GM18873 (cell line): ENCODE measurements at regions not wholly inside any gene's neighbourhood (a gene's known extent, or its start where the extent isn't known, plus 50 kb on each side); places are given as distances from the start of the nearest gene placed in this dataset.
"Not testable (repeated sequence)": the region's sequence is repeated elsewhere in the genome, so short reads cannot be mapped to it uniquely, and the experiment has no call there.

Source experiments
- ATAC-seq: cut with Tn5 transposase; IDR thresholded peaks from one replicate; pipeline ENCODE4 v1.9.1; 2021; ENCODE audit warnings: mild to moderate bottlenecking, moderate library complexity, moderate number of reproducible peaks; ENCODE audit not compliant: unreplicated experiment, low FRiP score

DNA sequence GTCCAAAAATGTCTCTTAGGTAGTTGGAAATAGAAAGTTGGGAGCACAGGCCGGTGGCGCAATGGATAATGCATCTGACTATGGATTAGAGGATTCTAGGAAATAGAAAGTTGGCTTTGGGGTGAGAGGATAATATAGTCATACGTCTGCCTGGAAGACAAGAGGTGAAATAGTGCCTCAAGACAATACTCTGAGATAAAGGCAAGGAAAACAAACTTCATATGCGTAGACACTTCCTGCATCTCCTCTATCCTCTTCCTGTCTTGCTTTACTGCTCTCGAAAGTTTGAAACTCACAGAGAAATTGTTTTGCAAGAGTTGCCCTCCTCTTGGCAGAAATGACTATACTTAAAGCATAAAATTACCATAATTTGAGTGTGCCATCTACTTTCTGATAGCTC, 153.2 kb upstream of the FBXL7 start:
- ATAC-seq = no peak

DNA sequence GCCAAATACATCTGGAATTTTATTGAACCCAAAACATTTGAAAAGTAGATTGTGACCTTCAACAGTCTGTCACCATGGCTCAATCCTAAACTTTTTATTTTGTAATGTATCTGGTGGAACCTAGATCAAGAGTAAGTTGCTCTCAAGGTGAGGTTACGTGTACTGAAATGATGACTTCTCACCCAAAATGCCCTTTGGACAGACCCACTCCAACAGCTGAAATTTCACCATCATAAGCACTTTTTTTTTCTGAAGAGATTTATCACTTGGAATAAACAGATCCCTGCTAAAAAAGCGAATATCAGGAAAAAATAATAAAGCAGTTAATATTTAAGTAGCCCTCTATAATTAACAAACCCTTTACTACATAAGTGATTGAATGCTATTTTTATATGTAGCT, 155.0 kb upstream of the FBXL7 start:
- no peak for ATAC-seq

- no peak for ATAC-seq
These were observed 161.4 kb upstream of the FBXL7 start for GRCh38 chr5:15338546-15338945.

GRCh38 chr5:15334551-15335266, 165.3 kb upstream of the FBXL7 start:
- no peak for ATAC-seq

- ATAC-seq = no peak
These were observed 166.9 kb upstream of the FBXL7 start for GRCh38 chr5:15333091-15333490.

DNA sequence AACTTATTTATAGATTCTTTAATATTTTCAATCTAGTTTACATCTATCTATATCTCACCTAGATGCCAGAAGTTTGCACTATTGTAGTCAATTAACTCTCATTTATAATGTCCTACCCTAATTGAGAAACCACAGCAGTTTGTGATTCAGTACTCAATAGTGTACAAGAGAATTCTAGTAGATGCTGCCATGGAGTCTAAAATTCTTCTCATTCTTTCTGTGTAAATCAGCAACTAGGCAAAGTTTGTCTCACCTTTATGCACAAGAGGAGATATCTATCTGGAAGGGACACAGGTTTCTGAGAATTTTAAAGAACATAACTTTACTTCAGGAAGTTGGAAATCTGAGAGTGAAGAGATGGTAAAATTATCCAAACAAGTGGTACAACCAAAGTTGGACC, 173.0 kb upstream of the FBXL7 start:
- ATAC-seq = no peak

DNA sequence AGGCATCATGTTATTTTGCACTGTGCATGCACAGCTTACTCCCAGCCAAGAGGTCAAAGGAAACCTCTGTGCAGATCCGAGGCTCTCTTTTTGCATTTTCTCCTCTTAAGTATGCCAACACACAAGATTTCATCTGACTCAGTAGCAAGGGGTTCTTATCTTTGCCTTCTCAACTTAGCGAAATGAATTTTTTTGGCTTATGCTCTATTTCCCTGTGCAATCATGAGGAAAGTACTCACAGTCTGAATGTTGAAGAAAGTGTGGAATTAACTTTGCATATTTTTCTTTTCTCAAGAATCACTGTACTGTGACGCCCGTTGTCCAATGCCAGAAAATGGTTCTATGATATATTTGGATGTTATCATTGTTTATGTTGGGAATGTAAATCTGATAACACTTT, 173.5 kb upstream of the FBXL7 start:
- no peak for ATAC-seq

DNA sequence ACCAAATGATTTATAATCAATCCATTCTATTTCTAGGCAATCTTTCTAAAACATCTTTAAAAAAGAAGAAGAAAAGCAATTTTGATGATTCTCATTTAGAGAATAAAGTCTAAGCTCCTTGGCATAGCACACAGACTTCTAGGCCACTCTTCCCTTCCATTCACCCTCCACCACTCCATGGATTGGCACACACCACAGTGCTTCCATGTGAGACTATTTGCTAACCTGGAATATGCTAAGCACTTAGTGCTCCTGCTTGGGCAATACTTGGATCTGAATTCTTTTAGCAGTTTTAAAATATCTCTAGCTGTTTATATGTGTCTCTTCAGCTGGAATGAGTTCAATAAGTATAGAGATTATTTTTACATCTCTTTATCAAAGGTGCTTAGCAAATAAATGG, 177.6 kb upstream of the FBXL7 start:
- no peak for ATAC-seq

- ATAC-seq = no peak
These were observed 178.2 kb upstream of the FBXL7 start for GRCh38 chr5:15321776-15322175.

DNA sequence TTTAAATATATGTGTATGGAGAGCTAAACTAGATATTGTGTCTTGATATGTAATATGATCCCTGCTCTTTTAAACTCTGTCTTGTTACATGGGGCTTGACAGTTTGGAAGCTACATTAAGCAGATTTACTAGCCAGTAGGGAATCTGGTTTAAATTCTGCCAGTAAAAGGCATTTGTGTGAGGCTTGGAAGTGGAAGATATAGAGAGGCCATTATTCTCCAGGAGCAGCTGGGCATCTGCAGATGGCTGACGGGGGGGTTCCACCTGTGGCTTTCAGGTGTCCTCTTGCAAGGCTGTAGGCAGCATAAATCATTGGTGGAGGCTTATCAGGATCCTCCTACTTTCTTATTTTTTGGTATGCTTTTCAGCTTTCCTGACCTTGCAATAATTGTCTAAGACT, 179.1 kb upstream of the FBXL7 start:
- no peak for ATAC-seq

DNA sequence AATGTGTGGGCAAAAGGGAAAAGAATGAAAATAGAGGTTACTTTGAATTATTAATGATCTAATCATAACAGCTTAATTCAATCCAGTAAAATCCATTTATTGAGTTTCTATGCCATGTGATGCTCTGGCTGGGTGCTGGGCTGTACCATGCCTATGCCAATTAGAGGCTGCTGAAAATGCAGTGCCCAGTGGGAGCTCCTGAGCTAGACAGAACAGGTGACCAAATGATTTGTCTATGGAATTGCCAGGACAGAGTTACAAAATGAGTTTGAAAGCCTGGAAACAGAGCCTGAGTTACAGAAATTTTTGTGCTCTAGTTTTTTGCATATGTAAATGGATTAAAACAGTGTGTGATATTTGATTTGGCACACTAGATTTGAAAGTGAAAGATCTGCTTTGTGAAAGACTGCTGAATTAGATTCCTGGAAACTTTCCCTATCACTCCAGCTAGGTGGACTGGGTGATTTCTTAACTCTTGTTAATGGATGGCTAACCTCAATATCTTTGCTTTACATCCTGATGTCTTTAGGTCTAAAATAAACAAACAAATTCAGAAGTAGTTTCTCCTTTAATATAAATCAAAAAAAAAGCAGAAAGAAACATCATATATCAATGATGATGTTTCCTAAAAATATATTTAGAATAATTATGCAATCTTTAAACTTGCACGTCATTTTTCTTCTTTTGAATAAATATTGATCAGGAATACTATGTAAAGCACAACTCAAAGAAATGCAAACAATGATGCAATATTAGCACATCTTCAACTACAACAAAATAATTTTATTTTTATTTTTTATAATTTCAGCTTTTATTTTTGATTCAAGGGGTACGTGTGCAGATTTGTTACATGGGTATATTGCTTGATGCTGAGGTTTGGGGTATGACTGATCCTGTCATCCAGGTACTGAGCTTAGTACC, 194.8 kb upstream of the FBXL7 start:
- ATAC-seq = no peak

DNA sequence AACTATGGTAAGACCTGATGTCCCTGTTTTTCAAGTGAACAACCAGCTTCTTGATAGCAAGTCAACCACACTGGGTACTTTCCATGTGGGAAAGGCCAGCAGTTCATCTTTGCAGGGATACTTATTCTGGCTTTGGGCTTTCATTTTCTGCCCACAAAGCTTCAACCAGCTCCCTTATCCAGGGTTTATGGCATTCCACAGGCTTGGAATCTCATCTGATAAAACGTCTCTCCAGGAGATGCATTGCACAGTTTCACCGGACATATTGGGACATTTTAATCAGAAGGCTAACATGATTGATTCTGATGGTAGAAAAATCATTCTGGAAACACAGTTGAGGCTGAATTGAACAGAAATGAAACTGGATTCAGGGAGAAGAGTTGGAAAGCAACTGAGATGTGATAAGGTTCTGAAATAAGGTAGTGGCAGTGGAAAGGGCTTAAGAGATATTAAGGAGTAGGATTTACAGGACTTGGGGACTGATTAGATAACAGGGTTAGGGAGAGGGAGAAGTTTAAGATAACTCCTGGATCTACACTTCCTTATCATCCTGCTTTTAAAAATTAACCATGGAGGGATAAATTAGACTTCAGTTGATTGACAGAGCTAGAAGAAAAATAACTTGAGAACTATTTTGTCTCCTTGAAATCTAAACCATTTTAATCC, 195.8 kb upstream of the FBXL7 start:
- ATAC-seq = no peak

GRCh38 chr5:15300141-15300540, 199.8 kb upstream of the FBXL7 start:
- ATAC-seq = no peak

- no peak for ATAC-seq
These were observed 209.0 kb upstream of the FBXL7 start for GRCh38 chr5:15290953-15291352.

DNA sequence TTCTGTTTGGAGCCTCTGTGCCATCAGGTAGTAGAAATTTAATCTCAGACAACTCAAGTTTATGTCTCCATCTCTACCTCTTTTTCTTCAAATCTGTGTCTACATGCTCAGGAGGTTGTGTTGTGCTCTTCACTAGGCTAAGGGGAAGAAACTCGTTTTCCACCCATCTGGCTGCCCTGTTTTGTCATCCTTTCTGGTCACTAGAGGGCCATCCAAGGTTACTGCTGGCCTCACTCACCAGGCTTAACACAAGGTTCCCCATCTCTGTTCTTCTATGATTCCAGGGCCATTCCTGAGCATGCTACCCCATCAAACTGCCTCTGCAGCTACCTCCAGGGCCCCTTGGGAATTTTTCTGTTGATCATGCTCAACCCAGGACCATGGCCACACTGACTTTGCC, 213.3 kb upstream of the FBXL7 start:
- ATAC-seq = no peak

DNA sequence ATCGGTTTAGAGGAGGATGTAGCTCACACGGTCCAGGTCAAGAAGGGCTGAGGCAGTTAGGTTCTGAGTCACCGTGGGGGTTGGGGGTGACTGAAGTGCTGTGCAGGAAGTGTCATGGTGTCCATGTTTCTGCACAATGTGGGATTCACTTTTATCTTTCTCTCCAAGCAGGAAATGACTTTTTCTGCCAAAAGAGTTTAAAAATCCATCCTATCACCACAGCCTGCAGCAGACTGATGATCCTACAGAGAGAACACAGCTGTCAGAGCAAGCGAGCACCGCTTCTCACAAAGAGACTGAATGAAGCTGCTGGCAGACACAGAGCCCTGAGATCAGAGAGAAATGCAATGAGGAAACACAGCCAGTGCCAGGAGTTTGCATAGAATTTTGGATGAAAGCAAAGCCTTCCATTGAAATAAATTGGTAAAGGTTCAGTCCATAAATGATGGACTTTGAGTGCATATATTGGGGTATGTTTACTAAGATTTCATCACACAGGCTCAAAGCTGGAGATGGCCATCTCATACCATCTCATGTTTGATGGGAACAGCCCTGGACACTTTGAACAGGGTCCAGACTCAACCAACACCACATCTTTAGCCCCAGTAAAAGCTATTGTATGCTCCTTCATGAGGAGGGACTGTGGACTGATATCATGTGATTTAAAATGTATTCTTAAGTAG, 213.9 kb upstream of the FBXL7 start:
- no peak for ATAC-seq

DNA sequence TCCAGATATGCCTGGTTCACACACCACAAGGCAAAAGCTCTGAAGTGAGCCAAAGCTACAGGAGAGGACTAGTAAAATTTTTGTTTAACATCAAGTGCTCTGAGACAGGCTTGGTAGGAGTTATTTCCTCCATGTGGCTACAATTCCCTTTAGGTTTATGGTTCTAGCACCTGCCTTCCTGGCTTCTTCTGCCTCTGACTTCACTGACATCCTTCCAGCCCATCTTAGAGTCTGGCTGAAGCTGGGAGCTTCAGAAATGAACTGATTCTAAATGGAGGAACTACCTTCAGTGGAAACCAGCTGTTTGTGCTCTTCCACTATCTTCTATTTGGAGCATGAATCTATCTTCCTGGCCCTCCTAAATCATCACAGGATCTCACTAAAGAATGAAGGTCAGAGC, 215.3 kb upstream of the FBXL7 start:
- no peak for ATAC-seq

DNA sequence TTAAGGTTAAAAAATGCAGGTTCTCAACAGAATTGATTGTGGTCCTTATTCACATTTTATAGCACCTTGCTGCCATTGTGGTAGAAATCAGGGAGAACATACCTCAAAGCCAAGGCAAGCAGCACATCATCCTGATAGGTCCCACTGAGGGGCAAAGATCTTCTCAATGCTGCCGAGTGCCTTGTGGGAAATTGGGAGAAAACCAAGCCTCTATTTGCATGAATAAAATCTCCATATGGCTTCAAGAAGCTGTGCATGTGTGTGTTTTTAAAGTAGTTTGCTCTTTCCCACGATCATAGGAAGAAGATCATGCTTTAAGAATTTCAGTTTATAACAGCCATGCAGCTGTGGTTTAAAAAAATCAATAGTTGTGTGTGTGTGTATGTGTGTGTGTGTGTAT, 216.9 kb upstream of the FBXL7 start:
- no peak for ATAC-seq

GRCh38 chr5:15282611-15283010, 217.4 kb upstream of the FBXL7 start:
- ATAC-seq = no peak

DNA sequence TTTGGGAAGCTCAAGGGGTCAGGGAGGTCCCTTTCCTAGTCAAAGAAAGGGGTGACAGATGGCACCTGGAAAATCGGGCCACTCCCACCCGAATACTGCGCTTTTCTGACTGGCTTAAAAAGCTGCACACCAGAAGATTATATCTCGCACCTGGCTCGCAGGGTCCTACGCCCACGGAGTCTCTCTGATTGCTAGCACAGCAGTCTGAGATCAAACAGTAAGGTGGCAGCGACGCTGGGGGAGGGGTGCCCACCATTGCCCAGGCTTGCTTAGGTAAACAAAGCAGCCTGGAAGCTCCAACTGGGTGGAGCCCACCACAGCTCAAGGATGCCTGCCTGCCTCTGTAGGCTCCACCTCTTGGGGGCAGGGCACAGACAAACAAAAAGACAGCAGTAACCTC, 228.4 kb upstream of the FBXL7 start:
- not testable (repeated sequence) for ATAC-seq

DNA sequence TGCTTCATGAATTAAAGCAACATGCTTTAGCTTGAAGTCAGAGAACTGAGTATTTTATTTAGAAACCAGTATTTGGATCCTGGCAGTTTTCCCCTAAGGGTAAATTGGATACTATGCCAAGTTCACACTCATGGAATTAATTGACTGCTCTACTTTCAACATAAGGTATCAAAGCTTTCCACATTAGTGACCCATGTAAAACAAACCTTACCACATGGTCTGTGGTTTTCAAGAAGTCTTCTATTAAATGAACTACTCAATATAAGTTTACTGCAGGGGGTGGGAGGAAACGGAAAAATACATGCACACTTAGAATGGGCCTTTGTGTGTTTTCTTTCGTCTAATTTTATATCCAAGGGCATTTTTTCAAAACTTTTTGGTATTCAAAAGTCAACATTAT, 232.0 kb upstream of the FBXL7 start:
- no peak for ATAC-seq
